ENCODE measurements at regions not wholly inside any gene's neighbourhood (a gene's known extent, or its start where the extent isn't known, plus 50 kb on each side); places are given as distances from the start of the nearest gene placed in this dataset.

DNA sequence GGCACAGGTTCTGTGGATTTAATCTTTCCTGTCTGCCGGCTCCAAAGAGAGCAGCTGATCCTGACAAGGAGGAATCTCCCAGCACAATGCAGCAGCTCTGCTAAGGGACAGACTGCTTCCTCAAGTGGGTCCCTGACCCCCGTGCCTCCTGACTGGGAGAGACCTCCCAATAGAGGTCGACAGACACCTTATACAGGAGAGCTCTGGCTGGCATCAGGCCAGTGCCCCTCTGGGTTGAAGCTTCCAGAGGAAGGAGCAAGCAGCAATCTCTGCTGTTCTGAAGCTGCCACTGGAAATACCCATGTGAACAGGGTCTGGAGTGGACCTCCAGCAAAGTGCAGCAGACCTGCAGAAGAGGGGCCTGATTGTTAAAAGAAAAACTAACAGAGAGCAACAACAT, 630.2 kb upstream of the FTMT start:
- DNase-seq = no peak

DNA sequence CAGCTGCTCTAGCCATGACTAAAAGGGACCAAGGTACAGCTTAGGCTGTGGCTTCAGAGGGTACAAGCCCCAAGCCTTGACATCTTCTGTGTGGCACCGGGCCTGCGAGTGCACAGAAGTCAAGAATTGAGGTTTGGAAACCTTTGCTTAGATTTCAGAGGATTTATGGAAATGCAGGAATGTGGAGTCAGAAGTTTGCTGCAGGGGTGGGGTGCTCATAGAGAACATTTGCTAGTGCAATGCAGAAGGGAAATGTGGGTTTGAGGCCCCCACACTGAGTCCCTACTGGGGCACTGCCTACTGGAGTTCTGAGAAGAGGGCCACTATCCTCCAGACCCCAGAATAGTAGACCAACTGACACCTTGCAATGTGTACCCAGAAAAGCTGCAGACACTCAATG, 624.9 kb upstream of the FTMT start:
- no peak for DNase-seq

DNA sequence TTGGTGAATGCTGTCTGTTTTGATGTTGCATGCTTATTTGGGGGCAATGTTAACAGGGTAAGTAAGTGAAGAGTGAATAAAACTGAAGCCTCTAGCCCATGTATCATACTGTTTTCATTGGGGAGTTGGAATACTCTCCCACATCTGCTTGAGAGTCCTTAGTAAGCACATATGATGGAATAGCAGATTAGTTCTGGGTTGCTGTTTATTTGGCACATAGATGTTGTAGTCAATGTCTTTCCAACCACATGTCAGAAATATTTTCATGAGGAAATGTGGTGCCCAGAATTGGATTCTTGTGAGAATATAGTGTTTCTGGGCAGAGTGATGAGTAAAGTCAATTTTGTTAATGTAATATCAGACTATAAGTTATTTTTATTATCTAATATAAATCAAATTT, 611.7 kb upstream of the FTMT start:
- DNase-seq = no peak

DNA sequence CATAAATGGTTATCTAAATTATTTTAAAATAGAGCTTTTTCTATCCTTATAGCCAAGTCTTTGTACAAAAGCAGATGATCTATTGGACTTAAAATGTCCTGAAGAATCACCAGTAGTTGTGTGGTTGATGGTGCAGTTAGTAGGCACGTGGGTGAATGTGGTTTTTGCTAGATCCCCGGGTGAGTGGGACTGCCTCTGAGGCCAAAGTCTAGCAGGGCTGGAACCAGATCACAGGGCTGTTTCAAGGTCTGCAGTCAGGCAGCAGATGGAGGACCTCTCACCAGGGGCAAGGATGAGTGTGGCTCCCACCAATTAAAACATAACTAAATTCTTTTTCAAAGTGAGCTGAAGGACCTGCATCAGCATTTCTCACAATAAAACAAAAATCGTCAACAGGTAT, 604.7 kb upstream of the FTMT start:
- DNase-seq = no peak

DNA sequence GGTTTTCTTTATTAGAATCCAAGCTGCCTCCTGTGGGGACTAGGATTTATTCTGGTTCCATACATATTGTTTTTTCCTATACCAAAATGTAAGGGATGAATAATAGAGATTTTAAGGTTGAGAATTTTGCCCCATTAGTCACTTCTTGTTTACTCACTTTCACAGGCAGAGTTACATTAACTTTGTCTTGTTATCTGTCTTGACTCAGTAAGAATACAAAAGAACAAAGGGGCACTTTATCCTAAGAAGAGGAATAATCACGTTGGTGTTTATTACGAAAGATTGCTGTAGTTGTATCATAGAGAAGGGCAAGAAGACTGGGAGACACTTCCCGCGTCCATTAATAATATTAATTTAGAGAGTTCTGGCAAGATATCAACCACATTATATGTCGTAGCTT, 599.7 kb upstream of the FTMT start:
- no peak for DNase-seq

DNA sequence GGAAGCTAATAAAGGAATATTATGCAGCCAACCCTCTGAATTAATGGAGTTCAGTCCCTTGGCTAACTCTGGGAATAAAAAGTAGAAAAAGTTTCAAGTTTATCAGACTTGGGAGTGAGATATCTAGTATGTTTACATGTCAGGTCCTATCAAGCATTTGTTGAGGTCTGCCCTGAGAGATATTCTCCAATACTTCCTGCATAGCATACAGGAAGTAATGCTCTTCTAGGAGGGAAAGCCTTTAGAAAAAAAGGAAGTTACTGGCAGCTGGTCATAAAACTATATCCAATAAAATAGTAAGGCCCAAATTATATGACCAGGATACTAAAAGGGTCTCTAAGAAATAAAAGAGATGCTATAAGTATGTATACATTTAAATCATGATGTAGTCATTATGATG, 594.1 kb upstream of the FTMT start:
- DNase-seq = no peak

DNA sequence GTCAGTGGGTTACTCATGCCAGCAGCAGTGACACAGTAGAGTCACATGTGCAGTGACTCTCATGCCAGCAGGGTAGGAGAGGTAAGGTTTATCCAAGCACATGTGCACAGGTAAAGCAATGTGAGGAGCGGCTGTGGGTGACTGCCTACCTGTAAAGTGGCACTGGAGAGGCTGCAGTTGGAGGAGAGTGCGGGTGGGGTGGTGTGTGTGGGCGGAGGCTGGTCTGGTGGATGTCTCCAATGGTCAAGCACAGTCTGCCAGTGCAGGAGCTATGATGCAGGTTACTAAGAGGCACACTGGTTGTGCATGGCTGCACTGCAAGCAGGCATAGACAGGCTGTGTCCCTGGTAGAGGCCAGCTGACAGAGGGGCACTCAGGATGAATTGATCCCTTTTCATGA, 588.2 kb upstream of the FTMT start:
- no peak for DNase-seq

DNA sequence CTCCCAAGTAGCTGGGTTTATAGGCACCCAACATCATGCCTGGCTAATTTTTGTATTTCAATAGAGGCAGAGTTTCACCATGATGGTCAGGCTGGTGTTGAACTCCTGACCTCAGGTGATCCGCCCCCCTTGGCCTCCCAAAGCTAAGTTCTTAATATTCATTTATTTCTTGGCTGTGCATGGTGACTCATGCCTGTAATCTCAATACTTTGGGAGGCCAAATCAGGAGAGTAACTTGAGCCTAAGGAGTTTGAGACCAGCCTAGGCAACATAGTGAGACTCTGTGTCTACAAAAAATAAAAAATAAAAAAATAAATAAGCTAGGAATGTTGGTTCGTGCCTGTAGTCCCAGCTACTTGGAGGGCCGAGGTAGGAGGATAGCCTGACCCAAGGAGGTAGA, 587.1 kb upstream of the FTMT start:
- DNase-seq = no peak

DNA sequence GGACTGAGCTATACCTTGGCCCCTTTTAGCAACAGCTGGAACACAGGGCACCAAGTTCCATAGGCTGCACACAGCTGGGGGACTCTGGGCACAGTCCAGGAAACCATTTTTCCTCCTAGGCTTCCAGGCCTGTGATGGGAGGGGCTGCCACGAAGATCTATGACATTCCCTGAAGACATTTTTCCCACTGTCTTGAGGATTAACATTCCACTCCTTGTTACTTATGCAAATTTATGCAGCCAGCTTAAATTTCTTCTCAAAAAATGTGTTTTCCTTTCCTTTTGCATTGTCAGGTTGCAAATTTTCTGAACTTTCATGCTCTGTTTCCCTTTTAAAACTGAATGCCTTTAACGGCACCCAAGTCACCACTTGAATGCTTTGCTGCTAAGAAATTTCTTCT, 580.1 kb upstream of the FTMT start:
- DNase-seq = no peak

DNA sequence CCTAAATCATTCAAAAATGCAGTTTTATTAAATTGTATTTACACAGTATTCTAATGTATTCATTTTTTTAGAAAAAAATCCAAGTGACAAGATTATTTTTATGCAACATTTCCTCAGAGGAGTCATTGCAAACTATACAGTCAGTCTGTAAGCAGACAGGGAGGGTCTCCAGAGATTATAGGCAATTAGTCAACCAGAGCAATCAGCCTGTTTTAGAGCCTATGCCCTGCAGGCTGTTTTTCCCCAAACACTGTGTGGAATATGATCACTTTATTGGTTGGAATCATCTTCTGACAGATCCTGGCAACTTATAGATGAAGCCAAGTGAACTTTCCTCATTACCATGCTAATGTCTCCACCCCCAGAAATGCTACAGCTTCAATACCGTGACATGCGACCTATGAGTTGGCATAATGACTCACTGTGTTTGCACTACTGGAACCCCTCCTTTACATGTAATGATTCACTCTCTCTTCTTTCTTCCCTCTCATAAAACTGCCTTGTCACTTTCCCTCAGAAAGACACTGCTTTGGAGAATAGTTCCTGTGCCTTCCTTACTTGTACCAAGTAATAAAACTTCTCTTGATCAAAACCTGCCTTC, 577.7 kb upstream of the FTMT start:
- DNase-seq = no peak

DNA sequence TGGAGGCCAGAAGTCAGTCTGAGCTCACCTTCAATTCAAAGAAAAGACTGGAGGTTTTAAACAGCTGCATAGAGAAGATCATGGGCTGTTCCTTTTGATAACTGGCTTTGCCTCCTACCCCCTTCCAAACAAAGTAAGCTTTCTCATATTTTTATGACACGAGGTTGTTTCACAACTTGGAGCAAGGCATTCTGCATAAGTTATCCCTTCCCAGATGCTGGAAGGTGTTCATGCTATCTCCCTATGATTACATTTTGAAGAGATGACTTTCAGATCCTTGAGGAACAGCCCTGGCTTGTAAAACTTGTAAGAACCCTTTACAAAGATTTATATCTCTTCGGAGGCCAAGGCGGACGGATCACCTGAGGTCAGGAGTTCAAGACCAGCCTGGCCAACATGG, 571.9 kb upstream of the FTMT start:
- no peak for DNase-seq

DNA sequence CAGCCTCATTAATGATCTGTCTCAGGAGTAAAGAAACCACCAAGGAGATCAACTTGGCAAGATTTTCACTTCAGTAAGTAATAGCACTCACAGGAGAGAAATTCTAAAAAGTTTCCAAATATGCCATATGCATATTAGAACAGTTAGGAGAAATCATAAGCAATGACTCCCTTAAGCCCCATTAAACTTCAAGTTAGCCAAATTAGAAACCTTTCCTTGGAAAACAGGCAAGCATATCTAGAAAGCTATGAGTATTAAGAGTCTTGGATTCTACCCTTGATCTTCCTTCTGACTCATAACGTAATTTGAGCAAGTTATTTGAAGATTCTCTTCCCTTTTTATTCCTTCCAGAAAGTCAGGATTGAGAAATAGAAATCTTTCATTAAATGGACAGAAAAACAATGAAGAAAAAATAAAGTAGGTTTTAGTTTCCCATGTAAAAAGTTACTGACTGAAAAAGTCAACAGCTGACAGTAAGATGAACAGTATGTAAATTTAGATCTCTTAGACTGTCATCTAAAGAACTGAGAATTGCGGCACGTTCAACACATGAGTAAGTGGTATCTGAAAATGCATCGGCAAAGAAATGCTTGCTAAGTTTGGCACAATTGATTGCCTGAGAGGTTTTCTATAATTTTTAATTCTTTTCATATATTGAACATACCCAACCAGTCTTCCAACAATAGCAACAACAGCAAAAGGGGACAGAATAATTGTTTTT, 565.7 kb upstream of the FTMT start:
- DNase-seq = no peak

DNA sequence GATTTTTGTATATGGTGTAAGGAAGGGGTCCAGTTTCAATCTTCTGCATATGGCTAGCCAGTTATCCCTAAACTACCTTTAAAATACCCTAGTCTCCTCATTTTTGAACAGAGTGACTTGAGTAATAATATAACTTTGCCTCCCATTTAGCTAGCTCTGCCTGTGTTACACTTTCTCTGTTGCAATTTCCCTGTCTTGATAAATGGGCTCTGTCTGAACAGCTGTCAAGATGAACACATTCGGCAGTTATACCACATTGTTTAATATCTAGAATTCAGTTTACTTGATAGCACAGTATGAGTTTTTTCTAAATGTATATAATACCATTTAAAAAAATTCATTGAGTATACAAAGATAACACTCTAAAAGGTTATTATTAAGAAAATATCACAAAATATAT, 562.9 kb upstream of the FTMT start:
- DNase-seq = no peak

DNA sequence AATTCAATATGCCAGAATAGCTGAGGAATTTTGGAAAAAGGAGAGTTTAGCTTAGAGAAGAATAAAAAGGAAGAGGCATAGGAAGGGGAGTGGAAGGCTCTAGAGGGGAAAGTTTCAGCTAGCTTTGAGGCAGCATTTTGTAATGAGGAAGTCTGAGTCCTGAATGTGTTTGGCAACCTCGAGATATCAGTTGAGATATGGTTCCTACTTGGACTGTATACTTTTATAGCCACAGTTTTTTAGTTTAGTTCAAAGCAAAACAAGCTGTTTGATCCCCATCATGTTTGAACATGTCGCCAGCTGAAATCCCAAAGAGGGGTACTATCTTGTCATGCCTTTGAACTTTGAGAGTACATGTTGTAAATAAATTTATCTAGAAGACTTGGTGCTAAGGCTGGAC, 559.0 kb upstream of the FTMT start:
- DNase-seq = no peak

DNA sequence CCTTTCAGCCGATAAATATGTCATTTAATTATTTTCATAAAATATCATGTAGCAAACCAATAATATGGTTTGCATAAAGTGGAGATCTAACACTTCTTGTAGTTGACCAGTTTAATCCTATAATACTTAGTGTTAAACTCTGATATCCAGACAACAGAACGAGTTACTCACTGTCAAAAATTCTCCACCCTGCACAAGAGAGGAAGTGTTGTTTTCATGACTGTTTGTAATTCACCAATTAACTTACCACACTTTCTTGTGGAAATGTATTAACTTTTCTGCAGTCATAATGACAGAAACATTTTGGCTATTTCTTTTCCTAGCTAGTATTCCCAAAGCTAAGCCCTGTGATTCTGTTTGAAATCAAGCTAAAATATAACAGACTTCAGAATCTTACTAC, 555.3 kb upstream of the FTMT start:
- no peak for DNase-seq

DNA sequence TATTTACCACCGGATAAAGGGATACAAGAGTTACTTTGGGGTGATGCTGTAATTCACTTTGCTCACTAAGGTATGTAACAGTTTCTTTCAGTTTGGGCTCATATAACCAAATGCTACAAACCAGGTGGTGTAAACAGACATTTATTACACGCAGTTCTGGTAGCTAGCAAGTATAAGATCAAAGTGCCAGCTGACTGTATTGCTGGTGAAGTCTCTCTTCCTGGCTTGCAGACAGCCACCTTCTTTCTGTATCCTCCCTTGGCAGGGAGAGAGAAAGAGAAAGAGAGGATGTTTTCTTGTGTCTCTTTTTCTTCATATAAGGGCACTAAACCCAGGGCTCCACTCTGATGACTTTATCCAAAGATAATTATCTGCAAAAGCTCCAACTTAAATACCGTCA, 552.5 kb upstream of the FTMT start:
- no peak for DNase-seq

DNA sequence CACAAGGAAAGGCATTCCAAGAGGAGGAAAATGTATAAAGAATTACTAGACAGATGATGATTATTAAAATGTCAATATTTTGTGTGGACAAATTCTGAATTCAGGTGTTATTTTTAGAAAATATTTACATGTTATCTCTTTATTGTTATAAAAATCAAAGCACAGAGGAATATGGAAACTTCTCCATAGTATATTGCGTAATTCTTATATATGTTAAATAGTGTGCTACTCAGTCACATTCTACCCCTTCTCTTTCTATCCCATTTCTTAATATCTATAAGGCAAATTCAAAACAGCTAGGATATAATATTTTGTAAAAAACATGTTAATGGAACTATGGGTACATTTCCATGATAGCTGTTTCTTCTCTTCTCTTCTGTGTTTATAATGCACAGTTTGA, 546.8 kb upstream of the FTMT start:
- DNase-seq = no peak

DNA sequence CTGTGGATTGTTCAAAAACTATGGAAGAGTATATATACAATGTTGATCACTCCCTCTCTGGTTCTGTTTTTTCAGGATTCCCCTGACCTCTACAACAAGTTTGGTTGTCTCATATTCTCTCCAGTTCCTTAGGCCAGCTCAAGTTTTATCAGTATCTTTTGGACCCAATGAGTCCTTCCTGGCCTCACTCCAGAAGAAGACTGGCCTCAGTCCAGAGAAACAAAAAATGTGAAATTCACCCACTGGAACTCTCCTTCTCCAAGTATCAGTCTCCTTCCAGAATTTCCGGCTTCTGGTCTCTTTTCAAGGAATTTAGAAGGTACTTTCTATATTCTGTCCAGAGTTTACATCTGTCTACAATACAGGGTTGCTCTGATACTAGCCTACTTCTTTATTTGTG, 537.8 kb upstream of the FTMT start:
- DNase-seq = no peak

DNA sequence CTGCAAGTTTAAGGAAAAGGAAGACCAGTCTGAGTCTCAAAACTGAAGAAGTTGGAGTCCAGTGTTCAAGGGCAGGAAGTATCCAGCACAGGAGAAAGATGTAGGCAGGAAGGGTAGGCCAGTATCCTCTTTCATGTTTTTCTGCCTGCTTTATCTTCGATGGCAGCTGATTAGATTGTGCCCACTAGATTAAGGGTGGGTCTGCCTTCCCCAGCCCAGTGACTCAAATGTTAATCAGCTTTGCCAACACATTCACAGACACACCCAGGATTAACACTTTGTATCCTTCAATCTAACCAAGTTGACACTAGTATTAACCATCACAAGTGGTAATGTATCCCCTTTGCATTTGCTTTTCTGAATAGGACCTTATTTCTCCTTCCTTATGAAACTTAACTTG, 535.9 kb upstream of the FTMT start:
- DNase-seq = no peak

DNA sequence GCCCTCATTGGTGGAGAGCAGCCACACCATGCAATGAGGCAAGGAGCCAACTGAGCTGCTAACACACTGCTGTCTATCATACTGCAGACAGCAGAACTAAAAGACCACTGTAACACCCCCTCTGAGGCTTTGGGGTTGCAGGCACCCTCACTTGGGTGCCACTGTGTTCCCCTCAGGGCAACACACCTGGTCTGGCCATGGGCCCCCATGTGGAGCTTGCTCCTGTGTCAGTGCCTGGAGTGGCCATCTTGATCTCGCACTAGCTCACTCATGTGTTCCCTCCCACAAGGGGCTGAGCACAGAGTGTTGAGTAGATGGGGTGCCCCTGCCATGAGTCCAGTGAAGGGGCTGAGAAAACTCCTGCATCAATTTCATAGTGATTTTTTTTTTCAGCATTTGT, 532.4 kb upstream of the FTMT start:
- DNase-seq = no peak

DNA sequence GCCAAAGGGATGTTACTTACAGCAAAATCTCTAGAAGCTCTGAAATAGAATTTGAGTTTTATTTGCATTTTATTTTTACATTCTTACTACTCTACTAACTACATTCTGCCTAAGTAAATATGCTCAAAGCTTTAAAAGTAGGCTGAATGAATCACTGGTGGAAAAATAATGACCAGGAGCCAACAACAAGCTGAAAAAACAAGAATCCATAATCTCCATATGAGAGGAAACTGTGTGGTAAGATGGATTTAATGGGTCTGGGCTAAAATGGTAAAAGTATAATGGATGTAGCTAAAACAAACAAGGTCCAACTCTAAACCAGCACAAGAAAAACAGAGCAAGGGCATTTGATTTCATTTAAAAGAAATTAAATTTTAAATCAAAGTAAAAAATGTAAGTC, 525.8 kb upstream of the FTMT start:
- DNase-seq = no peak

DNA sequence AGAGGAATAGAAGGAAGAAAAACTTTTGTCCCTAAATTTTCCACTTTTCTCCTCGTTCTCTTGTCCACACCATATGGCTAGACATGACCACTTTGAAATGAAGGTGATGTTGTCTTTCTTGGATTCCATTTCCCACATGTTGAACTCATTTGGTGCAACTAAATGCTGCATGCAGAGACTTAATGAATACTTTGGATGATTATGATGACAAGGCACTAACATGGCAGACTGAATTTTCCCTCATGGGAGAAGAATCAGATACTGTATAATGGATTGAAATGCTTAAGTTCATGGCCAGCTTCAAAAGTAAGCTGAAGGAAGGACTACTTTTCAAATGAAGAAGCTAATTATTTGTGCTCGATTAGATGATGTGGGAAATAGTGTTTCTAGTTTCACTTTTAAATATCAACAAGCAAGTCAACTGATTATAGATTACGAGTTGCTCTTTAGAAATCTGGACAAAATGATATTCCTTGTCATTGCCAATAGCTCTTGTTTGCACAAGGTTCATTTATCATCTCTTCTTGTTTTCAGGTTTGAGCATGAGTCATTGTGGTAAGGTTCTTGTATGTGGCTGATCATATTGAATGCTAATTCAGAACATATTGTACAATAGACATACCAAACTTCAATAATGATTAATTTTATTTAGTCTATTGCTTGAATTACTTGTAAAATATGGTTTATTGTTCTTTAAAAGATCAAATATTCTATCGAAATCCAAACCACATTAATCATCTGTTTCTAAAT, 501.3 kb upstream of the FTMT start:
- no peak for DNase-seq

DNA sequence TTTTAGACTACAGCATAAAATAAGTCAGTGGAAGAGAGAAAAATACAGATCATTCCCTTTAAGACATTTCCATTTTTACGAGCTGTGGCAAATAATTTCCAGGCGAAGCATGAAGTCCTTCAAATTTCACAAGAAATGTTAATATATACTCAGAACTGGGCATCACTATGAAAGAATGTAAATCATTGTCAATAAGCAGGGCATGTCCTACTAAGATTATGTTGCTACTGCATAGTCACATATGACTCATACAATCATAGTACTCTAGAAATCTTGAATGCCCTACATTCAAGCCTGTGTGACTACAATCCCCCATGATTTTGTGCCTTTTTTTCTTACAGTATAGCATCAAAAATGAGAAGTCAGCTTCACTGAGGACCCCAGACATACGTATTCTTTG, 485.2 kb upstream of the FTMT start:
- no peak for DNase-seq

DNA sequence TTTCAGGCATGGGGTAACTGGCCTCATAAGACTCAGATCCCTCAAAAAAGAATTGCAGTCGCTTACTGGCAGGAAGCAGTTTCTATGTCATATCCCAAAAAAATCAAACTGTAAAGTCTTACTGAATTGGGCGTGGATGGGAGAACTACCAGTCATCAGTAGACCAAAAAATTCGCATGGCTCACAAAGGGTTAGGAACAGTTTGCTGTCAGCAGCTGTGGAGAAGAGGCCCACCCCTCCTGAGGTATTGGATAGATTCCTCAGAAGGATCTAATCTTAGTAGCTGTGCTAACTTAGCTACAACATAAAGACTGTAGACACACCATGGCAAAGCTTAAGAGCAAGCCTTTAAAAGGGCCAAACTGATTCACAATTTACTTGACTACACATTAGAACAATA, 478.3 kb upstream of the FTMT start:
- DNase-seq = no peak

DNA sequence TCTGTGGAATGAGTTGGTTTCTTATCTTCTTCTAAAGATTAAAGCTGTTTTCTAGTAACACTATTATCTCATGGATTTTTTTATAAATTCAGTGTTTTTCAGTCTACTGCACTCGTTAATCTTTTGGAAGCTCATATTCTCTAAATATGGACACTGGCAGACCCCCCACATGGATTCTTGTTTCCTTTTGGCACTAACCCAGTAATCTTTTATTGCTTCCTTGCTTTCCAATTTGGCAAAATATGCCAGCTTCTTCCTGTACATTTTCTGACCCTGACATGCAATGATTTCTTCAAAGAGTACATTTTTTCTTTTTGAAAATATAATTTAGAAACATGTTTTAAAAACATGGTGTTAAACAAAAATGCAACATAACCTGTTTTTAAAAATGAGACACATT, 474.2 kb upstream of the FTMT start:
- no peak for DNase-seq

Data from suppressor macrophage treated with lipopolysaccharide for 4 hours (primary cell).